Urinary bladder (tissue), 3 donors: ENCODE measurements at regions not wholly inside any gene's neighbourhood (a gene's known extent, or its start where the extent isn't known, plus 50 kb on each side); places are given as distances from the start of the nearest gene placed in this dataset.

Experiments
- DNase-seq: peaks from one replicate; pipeline ENCODE4 v3.0.0-alpha.2; 2015; ENCODE audit errors: extremely low spot score
- H3K27ac ChIP-seq: one replicate; pipeline ENCODE4 v1.5.1; 2013; ENCODE audit warnings: low read depth, mild to moderate bottlenecking, moderate library complexity
- H3K36me3 ChIP-seq: one replicate; pipeline ENCODE4 v1.6.1; 2013; ENCODE audit warnings: mild to moderate bottlenecking, moderate library complexity; ENCODE audit not compliant: insufficient read depth
- H3K4me1 ChIP-seq: one replicate; pipeline ENCODE4 v1.6.1; 2013; ENCODE audit warnings: mild to moderate bottlenecking, moderate library complexity; ENCODE audit not compliant: insufficient read depth
- H3K4me3 ChIP-seq: one replicate; pipeline ENCODE4 v1.5.1; 2013; ENCODE audit warnings: low read depth, low read length
- WGBS: extraction: QIAGEN DNeasy Blood & Tissue Kit; methylation state at CpG from one replicate; pipeline ENCODE4 v1.1.7; 2013; 5-methylcytosine and 5-hydroxymethylcytosine counted together
- donor health status: healthy with polysubstance abuse.
- donor health status: healthy.

DNA sequence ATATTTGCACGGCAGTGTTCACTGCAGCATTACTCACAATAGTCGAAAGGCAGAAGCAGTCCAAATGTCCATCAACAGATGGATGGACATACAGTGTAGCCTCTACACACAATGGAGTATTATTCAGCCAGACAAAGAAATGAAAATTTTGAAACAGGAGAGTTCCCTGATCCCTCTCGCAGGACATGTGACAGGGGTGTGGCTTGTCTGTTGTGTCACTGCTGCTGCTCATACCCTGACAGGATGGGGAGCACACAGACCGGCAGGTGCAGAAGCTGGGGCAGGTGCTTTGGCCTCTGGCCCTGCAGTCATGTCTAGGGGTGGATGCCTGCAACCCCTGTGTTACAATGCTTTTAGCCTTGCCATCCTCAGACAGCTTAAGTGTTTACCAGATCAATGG, 204.3 kb downstream of the EFNB2 start:
- no peak for DNase-seq
- 93% methylated on average over 4 of the region's 4 CpGs for WGBS
- H3K4me1 ChIP-seq, result no peaks in the 10 kb centered on the region
- H3K4me3 ChIP-seq, result no peak overlapping the region
- H3K27ac ChIP-seq, result no peak overlapping the region
- no peaks in the 10 kb centered on the region for H3K36me3 ChIP-seq

- 70% methylated on average over 5 of the region's 5 CpGs for WGBS
- Histone ChIP-seq H3K4me1 (no peaks in the 10 kb centered on the region), H3K4me3 (no peak overlapping the region), H3K36me3 (no peaks in the 10 kb centered on the region), H3K27ac (no peak overlapping the region)
- no peak for DNase-seq
Observed at GRCh38 chr13:106329941-106330340, 205.5 kb downstream of the EFNB2 start.

DNA sequence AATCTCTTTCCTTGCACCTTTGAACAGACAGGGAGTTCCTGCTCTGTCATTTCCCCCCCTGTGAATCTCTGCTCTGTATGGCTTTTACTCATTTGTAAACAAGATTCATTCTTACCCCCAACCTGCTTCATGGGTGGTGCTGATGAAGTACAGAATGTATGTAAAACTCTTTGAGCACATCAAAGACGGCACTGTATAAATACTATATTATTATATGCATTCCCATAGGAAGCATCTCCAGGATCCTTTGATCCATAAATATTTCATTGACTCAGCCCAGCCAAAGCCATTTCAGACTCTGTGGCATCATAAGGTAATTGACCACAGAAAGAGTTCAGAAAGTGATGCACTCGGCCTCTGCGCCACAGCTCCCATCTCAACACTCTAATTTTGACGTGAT, 208.7 kb downstream of the EFNB2 start:
- no peak overlapping the region for H3K27ac ChIP-seq
- no peaks in the 10 kb centered on the region for H3K4me1 ChIP-seq
- H3K4me3 ChIP-seq, result no peak overlapping the region
- DNase-seq, result no peak
- H3K36me3 ChIP-seq, result no peaks in the 10 kb centered on the region
- 92% methylated on average over 4 of the region's 4 CpGs for WGBS

- Histone ChIP-seq H3K4me1 (no peaks in the 10 kb centered on the region), H3K27ac (no peak overlapping the region), H3K36me3 (no peaks in the 10 kb centered on the region), H3K4me3 (no peak overlapping the region)
- WGBS, result 88% methylated on average over 5 of the region's 5 CpGs
- no peak for DNase-seq
Observed at GRCh38 chr13:106324444-106324843, 211.0 kb downstream of the EFNB2 start.

DNA sequence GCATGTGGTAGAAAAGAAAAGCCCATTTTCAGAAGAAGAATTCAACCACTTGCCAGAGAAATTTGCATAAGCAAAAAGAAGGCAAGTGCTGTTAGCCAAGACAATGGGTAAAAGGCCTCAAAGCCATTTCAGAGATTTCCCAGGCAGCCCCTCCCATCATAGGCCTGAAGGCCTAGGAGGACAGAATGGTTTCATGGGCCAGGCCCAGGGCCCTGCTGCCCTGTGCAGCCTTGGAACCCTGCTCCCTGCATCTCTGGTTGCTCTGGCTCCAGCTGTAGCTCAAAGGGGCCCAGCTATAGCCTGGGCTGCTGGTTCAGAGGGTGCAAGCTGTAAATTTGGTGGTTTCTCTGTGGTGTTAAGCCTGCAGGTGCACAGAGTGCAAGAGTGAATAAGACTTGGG, 212.8 kb downstream of the EFNB2 start:
- no peak for DNase-seq
- Histone ChIP-seq H3K4me3 (no peak overlapping the region), H3K4me1 (no peaks in the 10 kb centered on the region), H3K36me3 (no peaks in the 10 kb centered on the region), H3K27ac (no peak overlapping the region)

GRCh38 chr13:106318941-106319411, 216.5 kb downstream of the EFNB2 start:
- H3K4me1 ChIP-seq, result no peaks in the 10 kb centered on the region
- no peak overlapping the region for H3K27ac ChIP-seq
- WGBS, result 39% methylated on average over 4 of the region's 4 CpGs
- no peaks in the 10 kb centered on the region for H3K36me3 ChIP-seq
- H3K4me3 ChIP-seq, result no peak overlapping the region
- DNase-seq, result no peak

GRCh38 chr13:106314417-106314816, 221.0 kb downstream of the EFNB2 start:
- Histone ChIP-seq H3K36me3 (no peaks in the 10 kb centered on the region), H3K27ac (no peak overlapping the region), H3K4me3 (no peak overlapping the region), H3K4me1 (no peaks in the 10 kb centered on the region)
- 94% methylated on average over 5 of the region's 5 CpGs for WGBS
- DNase-seq, result no peak

- 85% methylated on average over 9 of the region's 9 CpGs for WGBS
- no peak for DNase-seq
- no peaks in the 10 kb centered on the region for H3K4me1 ChIP-seq
- no peak overlapping the region for H3K4me3 ChIP-seq
- H3K36me3 ChIP-seq, result no peaks in the 10 kb centered on the region
- H3K27ac ChIP-seq, result no peak overlapping the region
Observed at GRCh38 chr13:106311004-106311403, 224.5 kb downstream of the EFNB2 start.

DNA sequence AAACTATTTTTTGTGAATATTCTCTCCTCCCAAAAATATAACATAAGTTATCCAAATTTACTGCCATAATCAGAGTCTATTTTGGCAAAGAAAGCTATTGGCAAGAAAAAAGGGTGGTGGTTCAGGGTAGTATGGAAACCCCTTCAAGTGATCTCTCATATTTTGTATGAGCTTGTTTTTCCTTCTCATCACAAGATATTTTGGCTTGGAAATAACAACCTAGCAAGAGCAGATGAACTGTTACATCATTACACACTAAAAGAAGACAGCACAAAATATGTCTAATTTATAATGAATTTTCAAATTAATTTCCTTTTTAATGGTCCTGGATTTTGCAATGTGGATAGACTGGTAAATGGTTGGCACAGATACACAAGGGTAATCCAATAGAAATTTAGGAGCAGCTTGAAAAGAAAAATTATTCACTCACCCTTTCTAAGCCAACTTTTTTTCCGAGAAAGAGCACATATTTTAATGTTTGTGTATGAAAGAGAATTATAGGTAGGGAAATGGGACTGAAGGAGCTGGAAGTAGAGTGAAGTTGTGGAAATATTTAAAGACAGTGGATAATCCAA, 225.1 kb downstream of the EFNB2 start:
- no peaks in the 10 kb centered on the region for H3K36me3 ChIP-seq
- H3K27ac ChIP-seq, result no peak overlapping the region
- no peak overlapping the region for H3K4me3 ChIP-seq
- DNase-seq, result no peak
- 88% methylated on average over 1 of the region's 1 CpG for WGBS
- no peaks in the 10 kb centered on the region for H3K4me1 ChIP-seq

DNA sequence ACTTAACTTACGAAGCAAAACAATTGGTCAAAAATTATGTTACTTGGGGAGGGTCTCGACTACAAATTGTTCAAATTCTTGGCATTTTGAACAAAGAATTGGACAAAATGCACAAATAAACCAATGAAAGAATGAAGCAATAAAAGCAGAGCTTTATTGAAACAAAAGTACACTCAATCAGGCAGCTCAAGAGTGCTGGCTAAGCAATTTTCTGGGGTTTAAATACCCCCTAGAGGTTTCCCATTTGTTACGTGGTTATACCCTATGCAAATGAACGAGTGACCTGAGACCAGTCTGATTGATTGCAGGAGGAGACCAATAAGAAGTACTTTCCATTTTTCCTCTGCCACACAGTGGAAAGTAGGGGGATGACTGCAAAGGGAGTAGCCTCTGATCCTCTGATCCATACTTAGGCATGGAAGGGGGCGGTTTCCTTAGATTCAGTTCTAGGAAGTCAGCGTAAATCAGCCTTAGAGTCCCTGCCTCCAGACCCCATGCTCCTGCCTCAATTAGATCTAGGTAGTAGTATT, 228.6 kb downstream of the EFNB2 start:
- Histone ChIP-seq H3K4me3 (no peak overlapping the region), H3K36me3 (no peaks in the 10 kb centered on the region), H3K27ac (no peak overlapping the region), H3K4me1 (no peaks in the 10 kb centered on the region)
- no peak for DNase-seq
- WGBS, result 87% methylated on average over 6 of the region's 6 CpGs

- Histone ChIP-seq H3K4me3 (no peak overlapping the region), H3K36me3 (no peaks in the 10 kb centered on the region), H3K27ac (no peak overlapping the region), H3K4me1 (no peaks in the 10 kb centered on the region)
- 88% methylated on average over 2 of the region's 2 CpGs for WGBS
- no peak for DNase-seq
Observed at GRCh38 chr13:106302843-106303242, 232.6 kb downstream of the EFNB2 start.

GRCh38 chr13:106302011-106302410, 233.5 kb downstream of the EFNB2 start:
- Histone ChIP-seq H3K27ac (no peak overlapping the region), H3K4me1 (no peaks in the 10 kb centered on the region), H3K36me3 (no peaks in the 10 kb centered on the region), H3K4me3 (no peak overlapping the region)
- DNase-seq, result no peak
- WGBS, result 88% methylated on average over 1 of the region's 1 CpG

- H3K27ac ChIP-seq, result no peak overlapping the region
- H3K4me1 ChIP-seq, result no peaks in the 10 kb centered on the region
- H3K4me3 ChIP-seq, result no peak overlapping the region
- DNase-seq, result no peak
- H3K36me3 ChIP-seq, result no peaks in the 10 kb centered on the region
- WGBS, result 96% methylated on average over 5 of the region's 5 CpGs
Observed at GRCh38 chr13:106299621-106300020, 235.8 kb downstream of the EFNB2 start.

- no peak for DNase-seq
- no peaks in the 10 kb centered on the region for H3K4me1 ChIP-seq
- 91% methylated on average over 1 of the region's 1 CpG for WGBS
- H3K36me3 ChIP-seq, result no peaks in the 10 kb centered on the region
- no peak overlapping the region for H3K27ac ChIP-seq
- no peak overlapping the region for H3K4me3 ChIP-seq
Observed at GRCh38 chr13:106297283-106297682, 238.2 kb downstream of the EFNB2 start.

- Histone ChIP-seq H3K27ac (no peak overlapping the region), H3K36me3 (no peaks in the 10 kb centered on the region), H3K4me3 (no peak overlapping the region), H3K4me1 (no peaks in the 10 kb centered on the region)
- 44% methylated on average over 3 of the region's 3 CpGs for WGBS
- DNase-seq, result no peak
Observed at GRCh38 chr13:106296723-106297122, 238.7 kb downstream of the EFNB2 start.
